ENCODE measurements at regions not wholly inside any gene's neighbourhood (a gene's known extent, or its start where the extent isn't known, plus 50 kb on each side); places are given as distances from the start of the nearest gene placed in this dataset.
"Not testable (repeated sequence)": the region's sequence is repeated elsewhere in the genome, so short reads cannot be mapped to it uniquely, and the experiment has no call there.

GRCh38 chr13:74266861-74267260 is 132.7 kb upstream of the KLF12 start:
- DNase-seq (ENCODE audit: low spot score) = no peak
- in situ Hi-C loops (cut with HindIII; ENCODE audit: low sequenced_read_pairs) = no loop called here

- in situ Hi-C loops (cut with HindIII; ENCODE audit: low sequenced_read_pairs) = no loop called here
- no peak for DNase-seq (ENCODE audit: low spot score)
These were observed 132.1 kb upstream of the KLF12 start for GRCh38 chr13:74266309-74266708.

DNA sequence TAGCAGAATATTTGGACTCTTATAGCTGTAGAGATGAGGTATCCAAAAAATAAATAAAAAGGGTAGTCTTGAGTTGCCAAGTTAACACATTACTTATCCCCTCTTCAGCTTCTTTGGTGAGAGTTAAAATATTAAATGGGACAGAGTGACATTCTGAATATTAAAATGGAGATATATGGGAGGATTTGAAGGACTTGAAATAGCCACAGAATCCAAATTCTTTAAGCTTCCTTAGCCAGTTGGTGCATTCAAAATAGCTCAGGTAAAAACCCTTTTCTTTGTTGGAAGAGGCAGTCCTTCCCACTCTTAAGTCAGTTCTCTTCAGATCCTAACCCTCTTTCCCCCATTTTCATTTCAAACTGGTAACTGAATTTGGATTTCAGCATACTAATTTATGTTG is 130.1 kb upstream of the KLF12 start:
- no peak for DNase-seq (ENCODE audit: low spot score)
- in situ Hi-C loops (cut with HindIII; ENCODE audit: low sequenced_read_pairs) = no loop called here

- in situ Hi-C loops (cut with HindIII; ENCODE audit: low sequenced_read_pairs); DNase-seq (ENCODE audit: low spot score): not testable (repeated sequence)
These were observed 126.2 kb upstream of the KLF12 start for GRCh38 chr13:74260420-74260819.

DNA sequence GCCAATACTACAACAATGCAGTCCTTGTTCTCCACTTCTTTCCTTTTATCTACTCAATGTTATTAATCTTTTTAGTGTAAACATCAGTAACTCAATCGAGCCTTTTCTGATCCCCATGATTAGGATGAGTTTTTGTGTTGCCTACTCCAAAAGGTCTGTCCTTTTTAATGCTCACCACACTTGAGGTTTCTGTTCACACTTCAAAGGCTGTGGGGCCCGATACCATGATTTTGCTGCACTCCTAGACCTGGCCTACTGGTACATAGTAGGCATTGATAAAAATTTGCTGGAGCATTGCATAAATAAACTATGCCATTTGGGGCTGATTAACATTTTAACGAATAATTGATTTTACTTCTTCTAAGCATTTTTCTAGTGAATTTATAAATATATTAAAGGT is 125.4 kb upstream of the KLF12 start:
- in situ Hi-C loops (cut with HindIII; ENCODE audit: low sequenced_read_pairs) = no loop called here
- DNase-seq (ENCODE audit: low spot score) = no peak

GRCh38 chr13:74258961-74259360 is 124.8 kb upstream of the KLF12 start:
- in situ Hi-C loops (cut with HindIII; ENCODE audit: low sequenced_read_pairs) = no loop called here
- peak; percentile 71 for DNase-seq (ENCODE audit: low spot score)

DNA sequence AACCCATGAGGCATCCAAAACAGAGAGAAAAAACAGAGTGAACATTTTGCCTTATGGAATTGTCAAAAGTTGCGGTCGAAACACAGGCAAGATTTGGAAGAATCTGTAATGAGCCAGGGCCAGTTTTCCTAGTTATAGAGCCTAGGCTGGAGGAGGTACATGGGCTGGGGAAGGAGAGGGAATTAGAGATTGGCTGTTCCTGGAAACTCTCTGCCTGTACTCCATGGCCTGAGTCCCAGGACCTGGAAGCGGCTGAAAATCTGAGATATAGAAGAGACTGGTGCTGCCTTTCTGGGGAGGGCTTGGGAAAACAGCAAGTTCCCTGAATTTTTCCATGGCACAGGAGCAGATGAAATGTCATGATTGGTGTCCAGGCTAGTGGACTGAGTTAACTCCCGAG is 122.8 kb upstream of the KLF12 start:
- in situ Hi-C loops (cut with HindIII; ENCODE audit: low sequenced_read_pairs) = no loop called here

GRCh38 chr13:74253161-74253560 is 119.0 kb upstream of the KLF12 start:
- in situ Hi-C loops (cut with HindIII; ENCODE audit: low sequenced_read_pairs) = no loop called here
- no peak for DNase-seq (ENCODE audit: low spot score)

More for the DNA sequence above, 122.8 kb upstream of the KLF12 start:
- no peak for DNase-seq (ENCODE audit: low spot score)

- in situ Hi-C loops (cut with HindIII; ENCODE audit: low sequenced_read_pairs) = no loop called here
- DNase-seq (ENCODE audit: low spot score) = no peak
These were observed 117.7 kb upstream of the KLF12 start for GRCh38 chr13:74251778-74252519.

GRCh38 chr13:74250738-74251190 is 116.6 kb upstream of the KLF12 start:
- DNase-seq (ENCODE audit: low spot score) = no peak
- in situ Hi-C loops (cut with HindIII; ENCODE audit: low sequenced_read_pairs) = no loop called here

DNA sequence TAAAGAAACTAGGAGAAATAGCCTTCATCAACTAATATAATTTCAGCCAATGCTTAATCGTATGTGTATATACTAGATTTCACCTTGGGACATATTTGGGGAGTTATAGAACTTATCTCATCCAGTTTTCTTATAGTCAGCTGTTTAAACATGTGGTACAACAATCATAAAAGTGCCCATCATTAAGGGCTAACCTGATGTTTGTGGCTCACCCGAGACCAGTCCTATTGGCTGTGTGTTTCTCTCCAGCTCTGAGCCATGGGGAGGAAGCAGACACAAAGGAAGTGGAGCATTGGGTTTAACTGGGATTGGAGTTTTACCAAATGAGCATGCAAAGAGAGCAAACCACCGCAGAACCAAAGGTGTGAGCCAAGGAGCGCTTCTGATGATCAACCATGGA is 114.3 kb upstream of the KLF12 start:
- in situ Hi-C loops (cut with HindIII; ENCODE audit: low sequenced_read_pairs) = no loop called here
- no peak for DNase-seq (ENCODE audit: low spot score)

- DNase-seq (ENCODE audit: low spot score) = peak; percentile 37
- in situ Hi-C loops (cut with HindIII; ENCODE audit: low sequenced_read_pairs) = no loop called here
These were observed 112.3 kb upstream of the KLF12 start for GRCh38 chr13:74246487-74246886.

DNA sequence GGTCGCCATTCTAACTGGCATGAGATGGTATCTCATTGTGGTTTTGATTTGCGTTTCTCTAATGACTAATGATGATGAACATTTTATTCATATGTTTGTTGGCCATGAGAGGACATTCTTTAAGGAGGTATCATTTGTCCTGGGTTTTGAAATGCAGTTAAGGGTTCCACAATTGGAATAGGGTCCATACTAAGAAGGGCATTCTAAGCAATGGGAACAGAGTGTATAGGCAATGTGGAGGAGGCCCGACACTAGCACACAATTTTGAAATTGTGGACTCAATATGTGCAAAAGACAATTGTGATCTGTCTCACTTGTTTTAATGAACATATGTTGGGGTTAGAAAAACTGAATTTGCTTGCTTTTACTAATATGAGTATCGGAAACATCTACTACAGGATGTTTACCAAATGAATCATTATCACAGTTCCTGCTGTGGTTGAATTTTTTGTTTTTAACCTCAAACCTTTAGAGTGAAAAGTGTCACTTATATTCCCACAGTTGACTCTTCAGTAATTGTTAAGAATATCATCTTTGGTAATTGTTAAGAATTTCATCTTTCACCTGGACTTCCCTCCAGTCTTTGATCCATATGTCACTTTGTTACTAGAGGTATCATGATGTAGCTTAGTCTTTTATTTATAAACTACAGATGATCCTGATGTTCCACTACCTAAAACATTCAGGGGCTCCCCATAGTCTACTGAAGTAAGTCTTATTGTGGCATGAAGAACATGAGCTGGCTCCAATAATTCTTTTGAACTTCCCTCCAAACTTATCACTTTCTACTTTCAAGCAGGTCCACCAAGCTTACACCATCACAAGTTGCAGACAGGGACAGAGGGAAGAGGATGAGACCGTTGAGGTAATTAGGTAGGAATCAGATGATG is 109.7 kb upstream of the KLF12 start:
- DNase-seq (ENCODE audit: low spot score) = no peak
- in situ Hi-C loops (cut with HindIII; ENCODE audit: low sequenced_read_pairs) = no loop called here

- in situ Hi-C loops (cut with HindIII; ENCODE audit: low sequenced_read_pairs); DNase-seq (ENCODE audit: low spot score): not testable (repeated sequence)
These were observed 107.1 kb upstream of the KLF12 start for GRCh38 chr13:74241343-74241742.

- in situ Hi-C loops (cut with HindIII; ENCODE audit: low sequenced_read_pairs) = no loop called here
- DNase-seq (ENCODE audit: low spot score) = no peak
These were observed 96.8 kb upstream of the KLF12 start for GRCh38 chr13:74230984-74231501.

DNA sequence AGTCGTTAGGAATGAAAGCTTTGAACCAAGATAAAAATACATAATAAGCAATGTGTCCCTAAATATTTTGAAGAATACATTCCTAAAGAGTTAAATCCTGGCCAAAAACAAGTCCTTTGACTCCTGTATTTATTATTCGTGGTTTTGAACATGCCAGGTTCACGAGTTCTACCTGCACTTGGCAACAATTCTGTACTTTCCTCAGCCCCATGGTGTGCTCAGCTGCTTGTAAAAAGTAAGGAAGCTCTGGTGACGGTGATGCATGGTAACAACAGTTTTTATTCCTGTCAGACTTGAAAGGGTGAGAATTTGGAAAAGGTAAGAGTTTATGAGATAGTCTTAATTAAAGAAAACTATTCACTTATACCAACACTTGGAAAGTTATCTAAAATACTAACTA is 95.0 kb upstream of the KLF12 start:
- no peak for DNase-seq (ENCODE audit: low spot score)
- in situ Hi-C loops (cut with HindIII; ENCODE audit: low sequenced_read_pairs) = no loop called here

DNA sequence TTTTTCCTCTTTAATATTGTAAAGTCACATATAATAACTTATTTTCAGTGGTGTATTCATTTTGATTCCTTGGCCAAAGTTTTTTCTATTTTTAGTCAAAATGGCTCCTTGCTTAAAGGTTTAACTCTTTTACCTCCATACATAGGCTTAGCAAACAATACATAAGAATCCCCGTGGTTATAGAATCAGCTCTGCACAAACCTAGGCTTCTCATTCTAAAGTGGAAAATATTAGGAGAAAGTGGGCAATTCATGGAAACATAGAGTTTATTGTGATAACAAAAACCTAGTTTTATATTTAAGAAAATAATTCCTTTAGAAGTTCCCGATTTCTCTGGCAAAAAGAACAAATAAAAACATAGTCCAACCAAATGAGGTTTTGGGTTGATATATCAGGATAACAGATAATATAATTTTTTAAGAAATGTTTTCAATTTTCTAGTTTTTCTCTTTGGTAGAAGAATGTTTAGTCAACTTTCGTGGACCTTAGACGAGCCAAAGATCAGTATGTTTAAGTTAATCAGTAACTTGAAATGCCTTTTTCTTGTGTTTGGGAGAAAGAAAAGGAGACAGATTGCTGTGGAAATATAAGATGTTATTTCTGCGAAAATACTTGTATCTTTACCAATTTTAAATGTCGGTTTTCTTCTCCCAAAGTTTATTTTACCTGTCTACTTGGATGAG is 93.4 kb upstream of the KLF12 start:
- DNase-seq (ENCODE audit: low spot score) = no peak
- in situ Hi-C loops (cut with HindIII; ENCODE audit: low sequenced_read_pairs) = no loop called here

DNA sequence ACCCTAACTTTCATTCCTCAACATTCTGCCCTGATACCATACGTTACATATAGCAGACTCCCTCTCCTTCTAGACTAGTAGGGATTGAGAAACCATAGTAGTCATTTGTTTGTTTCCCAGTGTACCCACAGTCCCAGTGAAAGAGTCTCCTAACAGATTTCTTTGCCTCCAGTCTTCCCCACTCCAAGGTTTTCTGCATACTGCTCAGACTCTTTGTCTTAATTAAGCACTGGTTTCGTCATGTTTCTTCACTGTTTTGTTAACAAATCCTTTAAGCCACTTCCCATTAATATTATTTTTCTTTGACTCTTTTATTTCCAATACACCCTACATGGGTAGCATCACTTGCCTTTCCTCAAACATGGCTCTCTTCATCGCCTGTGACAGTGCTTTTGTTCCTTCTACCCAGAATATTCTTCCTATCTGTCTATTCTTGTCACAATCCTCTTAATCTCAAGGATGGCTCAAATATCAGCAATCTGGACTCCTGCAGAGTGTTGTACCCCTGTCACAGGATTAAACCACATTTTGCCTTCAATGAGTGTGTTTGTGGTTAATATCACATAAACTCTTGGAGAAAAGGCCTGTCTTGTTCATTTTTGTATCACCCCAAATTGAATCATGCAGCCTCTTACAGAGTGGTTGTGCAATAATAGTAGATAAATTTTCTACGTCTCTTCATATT is 92.7 kb upstream of the KLF12 start:
- in situ Hi-C loops (cut with HindIII; ENCODE audit: low sequenced_read_pairs) = no loop called here
- DNase-seq (ENCODE audit: low spot score) = no peak

DNA sequence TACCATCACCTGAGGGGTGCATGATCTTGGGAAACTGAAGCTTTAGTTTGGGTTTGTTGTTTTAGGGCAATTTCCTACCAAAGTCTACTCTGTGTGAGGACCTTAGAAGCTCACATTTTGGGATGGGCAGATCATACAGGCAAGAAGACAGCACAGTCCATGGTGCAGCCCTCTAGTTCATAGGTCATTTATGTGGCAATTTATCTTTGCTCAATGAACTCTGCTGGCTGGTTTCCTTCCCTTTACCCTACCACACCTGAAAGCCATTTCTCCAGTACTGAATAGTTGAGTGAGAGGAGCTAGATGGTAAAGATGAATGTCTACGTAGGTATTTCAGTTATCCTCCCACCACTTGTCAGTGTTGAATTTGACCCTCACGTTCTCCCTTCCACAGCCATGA is 87.5 kb upstream of the KLF12 start:
- in situ Hi-C loops (cut with HindIII; ENCODE audit: low sequenced_read_pairs) = no loop called here
- DNase-seq (ENCODE audit: low spot score) = no peak
